Tibial artery (tissue), 4 donors: ENCODE measurements at regions not wholly inside any gene's neighbourhood (a gene's known extent, or its start where the extent isn't known, plus 50 kb on each side); places are given as distances from the start of the nearest gene placed in this dataset.

ENCODE experiments used
- DNase-seq, 2 donors: peaks; one replicate each; pipeline ENCODE4 v3.0.0-alpha.2; 2019
- H3K27ac ChIP-seq, 2 donors: fragments of 200-600 bp; sonication (generic) in 1 of 2; 1 replicate in 1 of 2; 2 replicates in 1 of 2; pipeline ENCODE4 v1.5.1; 2018 to 2019; ENCODE audit warnings: mild to moderate bottlenecking in 1 of 2
- H3K27me3 ChIP-seq, 2 donors: fragments of 200-600 bp; sonication (generic) in 1 of 2; one replicate each; pipeline versions ENCODE4 v1.5.1 to v1.6.0; 2016 to 2019
- H3K36me3 ChIP-seq, 3 donors: fragments of 200-600 bp; sonication (generic) in 2 of 3; one replicate each; pipeline ENCODE4 v1.5.1; 2016 to 2019; ENCODE audit warnings: mild to moderate bottlenecking in 2 of 3
- H3K4me1 ChIP-seq, 4 donors: fragments of 200-600 bp; sonication (generic) in 2 of 4; 1 replicate in 3 of 4; 2 replicates in 1 of 4; pipeline ENCODE4 v1.5.1; 2016 to 2019
- H3K4me3 ChIP-seq, 2 donors: fragments of 200-600 bp; sonication (generic) in 1 of 2; 1 replicate in 1 of 2; 2 replicates in 1 of 2; pipeline ENCODE4 v1.5.1; 2018 to 2019; ENCODE audit warnings: mild to moderate bottlenecking in 2 of 2
- H3K9me3 ChIP-seq, 3 donors: fragments of 200-600 bp; sonication (generic) in 1 of 3; one replicate each; pipeline ENCODE4 v1.5.1; 2016 to 2019
- CTCF ChIP-seq, 2 experiments: fragments of 200-600 bp in 1 of 2; fragments of 450-650 bp in 1 of 2; IDR thresholded peaks; one replicate each; pipeline ENCODE4 v1.5.1; 2017 to 2019; ENCODE audit warnings: antibody characterized with exemption in 2 of 2, mild to moderate bottlenecking in 1 of 2, moderate library complexity in 1 of 2
- intact Hi-C: fragments of 100-400 bp; cut with DNase I; formaldehyde crosslinking; loops from one replicate; pipeline ENCODE4 v1.15.0; 2023; ENCODE audit warnings: low total_unique reads

GRCh38 chr1:241417258-241417657 lies 60.3 kb upstream of the RGS7 start:
- Histone ChIP-seq H3K36me3 (no peaks in the 10 kb centered on the region), H3K27ac (no peak overlapping the region), H3K27me3 (peaks cover 0 to under 1% of the 10 kb centered on the region in 2 donors), H3K9me3 (no peaks in the 10 kb centered on the region), H3K4me3 (no peak overlapping the region), H3K4me1 (no peaks in the 10 kb centered on the region)
- intact Hi-C loops: no loop called here
- TF ChIP-seq CTCF (IDR thresholded peaks at IDR 0.05): no peak
- no peak for DNase-seq

GRCh38 chr1:241413974-241414373 lies 57.0 kb upstream of the RGS7 start:
- H3K27me3 ChIP-seq: no peaks in the 10 kb centered on the region
- H3K36me3 ChIP-seq: no peaks in the 10 kb centered on the region
- no peak overlapping the region for H3K4me3 ChIP-seq
- H3K9me3 ChIP-seq: no peaks in the 10 kb centered on the region
- no peak for TF ChIP-seq CTCF (IDR thresholded peaks at IDR 0.05)
- H3K4me1 ChIP-seq: no peaks in the 10 kb centered on the region
- H3K27ac ChIP-seq: no peak overlapping the region
- DNase-seq: no peak
- intact Hi-C loops: loop anchor here (5.0 kb wide), 1 partner anchor 1967 kb away; no protein-coding TSS in a partner anchor

GRCh38 chr1:241413386-241413785 lies 56.4 kb upstream of the RGS7 start:
- TF ChIP-seq CTCF (IDR thresholded peaks at IDR 0.05): no peak
- no peaks in the 10 kb centered on the region for H3K4me1 ChIP-seq
- no peak overlapping the region for H3K4me3 ChIP-seq
- H3K9me3 ChIP-seq: no peaks in the 10 kb centered on the region
- no peak for DNase-seq
- intact Hi-C loops: loop anchor here (5.0 kb wide), 1 partner anchor 1966 kb away; no protein-coding TSS in a partner anchor
- H3K27me3 ChIP-seq: no peaks in the 10 kb centered on the region
- H3K27ac ChIP-seq: no peak overlapping the region
- H3K36me3 ChIP-seq: no peaks in the 10 kb centered on the region

GRCh38 chr1:241412646-241413045 lies 55.6 kb upstream of the RGS7 start:
- Histone ChIP-seq H3K4me1 (no peaks in the 10 kb centered on the region), H3K9me3 (no peaks in the 10 kb centered on the region), H3K27ac (no peak overlapping the region), H3K36me3 (no peaks in the 10 kb centered on the region), H3K4me3 (no peak overlapping the region), H3K27me3 (no peaks in the 10 kb centered on the region)
- intact Hi-C loops: loop anchor here (5.0 kb wide), 1 partner anchor 1965 kb away; no protein-coding TSS in a partner anchor
- no peak for DNase-seq
- no peak for TF ChIP-seq CTCF (IDR thresholded peaks at IDR 0.05)

GRCh38 chr1:241411776-241412338 lies 54.9 kb upstream of the RGS7 start:
- Histone ChIP-seq H3K36me3 (no peaks in the 10 kb centered on the region), H3K27ac (no peak overlapping the region), H3K4me3 (no peak overlapping the region), H3K9me3 (no peaks in the 10 kb centered on the region), H3K4me1 (no peaks in the 10 kb centered on the region), H3K27me3 (no peaks in the 10 kb centered on the region)
- intact Hi-C loops: loop anchor here (5.0 kb wide), 1 partner anchor 1965 kb away; no protein-coding TSS in a partner anchor
- no peak for TF ChIP-seq CTCF (IDR thresholded peaks at IDR 0.05)
- no peak for DNase-seq
